Neural cell (in vitro differentiated cells): ENCODE measurements at regions not wholly inside any gene's neighbourhood (a gene's known extent, or its start where the extent isn't known, plus 50 kb on each side); places are given as distances from the start of the nearest gene placed in this dataset.

ENCODE experiments used
- CTCF ChIP-seq: fragments of 450-650 bp; IDR thresholded peaks from 2 replicates; pipeline ENCODE4 v1.5.1; 2014; ENCODE audit warnings: antibody characterized with exemption, mild to moderate bottlenecking, moderate library complexity; ENCODE audit not compliant: poor library complexity, severe bottlenecking
- EP300 ChIP-seq: fragments of 450-650 bp; conservative IDR thresholded peaks from 2 replicates; pipeline ENCODE4 v1.6.1; 2014; ENCODE audit warnings: antibody characterized with exemption, mild to moderate bottlenecking, moderate library complexity; ENCODE audit not compliant: poor library complexity, severe bottlenecking
- EZH2 ChIP-seq: fragments of 200-600, 300-800 bp; shearing (Covaris generic), sonication (generic); IDR thresholded peaks from 2 replicates; pipeline ENCODE4 v1.6.1; 2014; ENCODE audit warnings: antibody characterized with exemption, low read length, borderline replicate concordance, mild to moderate bottlenecking; ENCODE audit not compliant: insufficient read depth, poor library complexity, severe bottlenecking
- MXI1 ChIP-seq: fragments of 450-650 bp; conservative IDR thresholded peaks from 2 replicates; pipeline ENCODE4 v1.6.1; 2014; ENCODE audit warnings: antibody characterized with exemption, mild to moderate bottlenecking; ENCODE audit not compliant: poor library complexity, severe bottlenecking
- POLR2AphosphoS5 ChIP-seq: IDR thresholded peaks from 2 replicates; pipeline ENCODE4 v1.6.1; 2012
- RAD21 ChIP-seq: fragments of 450-650 bp; conservative IDR thresholded peaks from 2 replicates; pipeline ENCODE4 v1.6.1; 2014; ENCODE audit warnings: antibody characterized with exemption, mild to moderate bottlenecking, moderate library complexity
- REST ChIP-seq: IDR thresholded peaks from 2 replicates; pipeline ENCODE4 v1.6.1; 2012; ENCODE audit warnings: borderline replicate concordance
- SMC3 ChIP-seq: fragments of 450-650 bp; conservative IDR thresholded peaks from 2 replicates; pipeline ENCODE4 v1.6.1; 2014; ENCODE audit warnings: antibody characterized with exemption, mild to moderate bottlenecking, moderate library complexity; ENCODE audit not compliant: poor library complexity
- TAF1 ChIP-seq: IDR thresholded peaks from 2 replicates; pipeline ENCODE4 v1.6.1; 2012; ENCODE audit warnings: low read depth

- TF ChIP-seq POLR2AphosphoS5 (no peak), CTCF (no peak), EP300 (no peak), TAF1 (no peak), RAD21 (no peak), EZH2 (no peak), SMC3 (no peak), REST (no peak), MXI1 (no peak)
These were observed 365.2 kb downstream of the PAX1 start for GRCh38 chr20:22070610-22071058.
